Uterus (tissue), 2 donors: ENCODE measurements at regions not wholly inside any gene's neighbourhood (a gene's known extent, or its start where the extent isn't known, plus 50 kb on each side); places are given as distances from the start of the nearest gene placed in this dataset.

Experiments used
- CTCF ChIP-seq, 4 experiments: fragments of 200-600 bp in 2 of 4; fragments of 450-650 bp in 2 of 4; sonication (generic) in 2 of 4; IDR thresholded peaks; one replicate each; pipeline ENCODE4 v1.5.1; 2016 to 2019; ENCODE audit warnings: antibody characterized with exemption in 4 of 4, mild to moderate bottlenecking in 2 of 4, moderate library complexity in 1 of 4
- POLR2A ChIP-seq, 2 donors: fragments of 450-650 bp; IDR thresholded peaks; one replicate each; pipeline ENCODE4 v1.6.1; 2016; ENCODE audit warnings: antibody characterized with exemption in 2 of 2, mild to moderate bottlenecking in 1 of 2, moderate library complexity in 1 of 2

- no peak for TF ChIP-seq CTCF (IDR thresholded peaks at IDR 0.05)
- no peak for TF ChIP-seq POLR2A (IDR thresholded peaks at IDR 0.05)
Observed at GRCh38 chr5:167725264-167725663, 566.2 kb upstream of the WWC1 start.
